Type B pancreatic cell (in vitro differentiated cells): ENCODE measurements at regions not wholly inside any gene's neighbourhood (a gene's known extent, or its start where the extent isn't known, plus 50 kb on each side); places are given as distances from the start of the nearest gene placed in this dataset.
"Not testable (repeated sequence)": the region's sequence is repeated elsewhere in the genome, so short reads cannot be mapped to it uniquely, and the experiment has no call there.

Experiments used
- DNase-seq: peaks from one replicate; pipeline ENCODE4 v3.0.0; 2021; ENCODE audit warnings: mixed read lengths; ENCODE audit not compliant: unreplicated experiment; ENCODE audit errors: extremely low spot score
- H3K27ac Mint-ChIP-seq: 2 replicates; pipeline ENCODE4 v1.8.0; 2021; ENCODE audit warnings: mild to moderate bottlenecking, mixed read lengths
- H3K27me3 Mint-ChIP-seq: 2 replicates; pipeline ENCODE4 v1.8.0; 2021; ENCODE audit warnings: mixed read lengths
- H3K36me3 Mint-ChIP-seq: 2 replicates; pipeline ENCODE4 v1.8.0; 2021; ENCODE audit warnings: mixed read lengths
- H3K4me1 Mint-ChIP-seq: one replicate; pipeline ENCODE4 v1.8.0; 2021; ENCODE audit warnings: mixed read lengths; ENCODE audit not compliant: unreplicated experiment
- H3K4me3 Mint-ChIP-seq: 2 replicates; pipeline ENCODE4 v1.8.0; 2021; ENCODE audit warnings: mild to moderate bottlenecking, mixed read lengths
- H3K9me3 Mint-ChIP-seq: 2 replicates; pipeline ENCODE4 v1.8.0; 2021; ENCODE audit warnings: mixed read lengths
- TF ChIP-seq, protein P1 (sequence below): fragments of 200-600 bp; sonication (generic); conservative IDR thresholded peaks from 2 replicates; pipeline ENCODE4 v1.5.0; 2021; ENCODE audit warnings: antibody characterized with exemption, mild to moderate bottlenecking

DNA sequence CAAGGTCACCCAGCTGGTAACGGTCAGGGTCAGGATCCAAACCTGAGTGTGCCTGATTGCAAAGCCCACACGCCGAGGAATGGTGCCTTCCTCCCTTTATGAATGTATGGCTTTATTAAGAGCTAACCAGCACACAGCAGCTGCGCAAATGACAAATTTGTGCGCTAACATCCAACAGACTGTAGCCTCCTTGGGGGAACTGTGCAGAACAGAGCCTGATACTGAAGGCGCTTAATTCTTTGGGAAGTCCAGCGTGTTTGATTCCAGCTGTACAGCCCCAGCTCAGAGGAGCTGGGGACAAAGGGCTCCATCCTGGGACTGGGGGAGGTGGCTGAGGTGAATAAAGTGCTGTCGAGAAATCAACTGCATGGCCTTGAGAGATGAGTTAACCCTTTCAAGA lies 75.7 kb upstream of the JARID2 start:
- H3K9me3 Mint-ChIP-seq = no peaks in the 10 kb centered on the region
- H3K27ac Mint-ChIP-seq = no peak overlapping the region
- H3K4me3 Mint-ChIP-seq = no peak overlapping the region
- H3K27me3 Mint-ChIP-seq = no peaks in the 10 kb centered on the region
- peaks cover 21% of the 10 kb centered on the region for H3K4me1 Mint-ChIP-seq
- TF ChIP-seq, protein P1, sequence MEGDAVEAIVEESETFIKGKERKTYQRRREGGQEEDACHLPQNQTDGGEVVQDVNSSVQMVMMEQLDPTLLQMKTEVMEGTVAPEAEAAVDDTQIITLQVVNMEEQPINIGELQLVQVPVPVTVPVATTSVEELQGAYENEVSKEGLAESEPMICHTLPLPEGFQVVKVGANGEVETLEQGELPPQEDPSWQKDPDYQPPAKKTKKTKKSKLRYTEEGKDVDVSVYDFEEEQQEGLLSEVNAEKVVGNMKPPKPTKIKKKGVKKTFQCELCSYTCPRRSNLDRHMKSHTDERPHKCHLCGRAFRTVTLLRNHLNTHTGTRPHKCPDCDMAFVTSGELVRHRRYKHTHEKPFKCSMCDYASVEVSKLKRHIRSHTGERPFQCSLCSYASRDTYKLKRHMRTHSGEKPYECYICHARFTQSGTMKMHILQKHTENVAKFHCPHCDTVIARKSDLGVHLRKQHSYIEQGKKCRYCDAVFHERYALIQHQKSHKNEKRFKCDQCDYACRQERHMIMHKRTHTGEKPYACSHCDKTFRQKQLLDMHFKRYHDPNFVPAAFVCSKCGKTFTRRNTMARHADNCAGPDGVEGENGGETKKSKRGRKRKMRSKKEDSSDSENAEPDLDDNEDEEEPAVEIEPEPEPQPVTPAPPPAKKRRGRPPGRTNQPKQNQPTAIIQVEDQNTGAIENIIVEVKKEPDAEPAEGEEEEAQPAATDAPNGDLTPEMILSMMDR = no peak
- H3K36me3 Mint-ChIP-seq = no peaks in the 10 kb centered on the region
- no peak for DNase-seq

DNA sequence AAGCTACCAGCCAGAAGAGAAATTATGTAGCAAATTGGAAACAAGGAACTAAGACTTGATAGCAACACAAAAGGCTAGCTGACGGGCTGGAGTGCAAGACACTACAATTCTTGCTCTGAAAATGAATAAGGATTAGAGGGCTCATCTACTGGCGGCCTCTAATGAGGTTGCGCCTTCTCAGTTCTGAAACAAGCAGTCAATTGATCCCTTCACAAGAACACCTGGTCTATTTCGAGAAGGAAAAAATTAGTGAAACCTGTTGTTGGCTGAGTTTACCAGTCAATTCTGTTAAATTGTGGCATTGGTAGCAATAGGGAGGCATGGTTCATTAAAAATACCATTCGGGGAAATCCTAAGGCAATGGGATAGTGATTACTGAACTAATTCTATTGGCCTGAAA lies 74.8 kb upstream of the JARID2 start:
- H3K9me3 Mint-ChIP-seq = no peaks in the 10 kb centered on the region
- peaks cover 21% of the 10 kb centered on the region for H3K4me1 Mint-ChIP-seq
- TF ChIP-seq, protein P1 = no peak
- no peak overlapping the region for H3K4me3 Mint-ChIP-seq
- H3K27me3 Mint-ChIP-seq = no peaks in the 10 kb centered on the region
- no peak for DNase-seq
- H3K36me3 Mint-ChIP-seq = no peaks in the 10 kb centered on the region
- no peak overlapping the region for H3K27ac Mint-ChIP-seq

DNA sequence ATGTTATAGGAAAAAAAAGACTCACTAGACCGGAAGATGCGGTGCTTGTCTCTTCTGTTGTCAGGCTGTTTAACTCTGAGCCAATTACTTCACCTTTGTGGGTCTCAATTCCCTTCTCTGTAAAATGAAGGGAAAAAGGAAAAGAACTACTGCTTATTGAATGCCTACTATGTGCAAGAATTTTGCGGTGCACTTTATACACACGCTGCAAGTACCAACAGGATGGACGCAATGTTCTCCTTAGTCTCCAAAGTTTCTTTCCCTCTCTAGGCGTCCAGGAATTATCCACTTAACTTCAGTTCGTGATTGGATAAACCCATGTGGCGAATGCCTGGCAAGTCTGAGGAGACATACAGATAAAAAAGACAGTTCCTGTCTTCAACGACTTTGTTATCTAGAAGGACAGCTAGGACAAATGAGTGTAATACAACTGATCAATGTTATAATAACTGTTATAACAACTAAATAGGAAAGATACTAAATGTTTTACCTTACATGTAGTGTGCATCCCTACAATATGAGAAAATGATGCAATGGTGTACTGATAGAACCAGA lies 69.0 kb upstream of the JARID2 start:
- Mint-ChIP-seq H3K27me3 (no peaks in the 10 kb centered on the region), H3K36me3 (no peaks in the 10 kb centered on the region), H3K27ac (no peak overlapping the region), H3K4me3 (no peak overlapping the region), H3K4me1 (no peaks in the 10 kb centered on the region), H3K9me3 (no peaks in the 10 kb centered on the region)
- TF ChIP-seq, protein P1 = no peak
- no peak for DNase-seq

DNA sequence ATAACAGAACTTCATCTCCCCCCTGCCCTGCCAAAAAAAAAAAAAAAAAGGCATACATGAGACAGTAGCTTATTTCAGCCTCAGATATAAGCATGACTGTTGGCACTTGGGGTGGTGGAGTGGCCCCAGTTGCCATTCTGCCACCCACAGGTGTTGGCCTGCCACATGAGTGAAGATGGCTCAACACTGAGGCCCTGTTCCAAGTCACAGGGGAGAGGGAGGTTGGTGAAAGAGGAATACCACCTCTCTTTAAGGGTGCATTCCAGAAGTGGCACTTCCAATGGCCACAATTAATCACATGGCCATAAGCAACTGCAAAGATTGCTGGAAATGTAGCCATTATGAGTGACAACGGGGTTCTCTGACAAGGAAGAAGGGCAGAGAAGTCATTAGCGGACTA lies 61.9 kb upstream of the JARID2 start:
- no peak for DNase-seq
- Mint-ChIP-seq H3K9me3 (no peaks in the 10 kb centered on the region), H3K4me3 (no peak overlapping the region), H3K36me3 (no peaks in the 10 kb centered on the region), H3K4me1 (no peaks in the 10 kb centered on the region), H3K27ac (no peak overlapping the region), H3K27me3 (no peaks in the 10 kb centered on the region)
- TF ChIP-seq, protein P1 = no peak

DNA sequence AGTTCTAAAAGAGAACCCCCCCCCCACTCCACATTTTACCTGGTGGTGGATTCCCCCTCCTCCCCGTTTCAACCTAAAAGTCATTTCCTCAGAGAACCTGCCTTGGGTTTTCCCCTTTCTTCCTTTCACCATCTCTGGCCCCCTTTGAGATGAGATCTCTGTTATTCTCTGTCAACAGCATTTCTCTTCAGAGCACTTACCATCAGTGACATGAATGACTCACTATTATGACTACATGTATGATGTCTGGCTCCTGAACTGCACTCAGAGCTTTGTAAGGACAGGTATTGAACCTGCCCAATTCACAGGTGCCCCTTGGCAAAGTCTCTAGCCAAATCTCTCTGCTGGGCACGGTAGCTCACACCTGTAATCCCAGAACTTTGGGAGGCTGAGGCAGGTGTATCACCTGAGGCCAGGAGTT lies 61.4 kb upstream of the JARID2 start:
- Mint-ChIP-seq H3K9me3 (no peaks in the 10 kb centered on the region), H3K36me3 (no peaks in the 10 kb centered on the region), H3K27me3 (no peaks in the 10 kb centered on the region), H3K4me3 (no peak overlapping the region), H3K4me1 (no peaks in the 10 kb centered on the region), H3K27ac (no peak overlapping the region)
- DNase-seq = no peak
- TF ChIP-seq, protein P1 = no peak

DNA sequence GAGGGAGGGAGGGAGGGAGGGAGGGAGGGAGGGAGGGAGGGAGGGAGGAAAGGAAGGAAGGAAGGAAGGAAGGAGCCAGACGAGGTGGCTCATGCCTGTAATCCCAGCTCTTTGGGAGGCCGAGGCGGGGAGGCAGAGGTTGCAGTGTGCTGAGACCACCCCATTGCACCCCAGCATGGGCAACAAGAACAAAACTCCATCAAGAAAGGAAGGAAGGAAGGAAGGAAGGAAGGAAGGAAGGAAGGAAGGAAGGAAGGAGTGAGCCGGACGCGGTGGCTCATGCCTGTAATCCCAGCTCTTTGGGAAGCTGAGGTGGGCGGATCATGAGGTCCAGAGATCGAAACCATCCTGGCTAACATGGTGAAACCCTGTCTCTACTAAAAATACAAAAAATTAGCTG lies 60.8 kb upstream of the JARID2 start:
- H3K9me3 Mint-ChIP-seq, H3K36me3 Mint-ChIP-seq, H3K27ac Mint-ChIP-seq, H3K4me3 Mint-ChIP-seq, H3K4me1 Mint-ChIP-seq, DNase-seq, H3K27me3 Mint-ChIP-seq: not testable (repeated sequence)

DNA sequence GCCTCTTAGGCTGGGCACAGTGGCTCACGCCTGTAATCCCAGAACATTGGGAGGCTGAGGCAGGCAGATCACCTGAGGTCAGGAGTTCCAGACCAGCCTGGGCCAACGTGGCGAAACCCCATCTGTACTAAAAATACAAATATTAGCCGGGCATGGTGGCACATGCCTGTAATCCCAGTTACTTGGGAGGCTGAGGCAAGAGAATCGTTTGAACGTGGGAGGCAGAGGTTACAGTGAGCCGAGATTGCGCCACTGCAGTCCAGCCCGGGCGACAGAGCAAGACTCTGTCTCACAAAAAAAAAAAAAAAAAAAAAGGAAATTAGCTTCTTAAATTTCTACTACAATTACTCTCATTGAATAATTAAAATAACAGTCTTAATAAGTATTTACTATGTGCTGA lies 52.4 kb upstream of the JARID2 start:
- not testable (repeated sequence) for H3K27me3 Mint-ChIP-seq, H3K27ac Mint-ChIP-seq, H3K4me1 Mint-ChIP-seq, DNase-seq, H3K36me3 Mint-ChIP-seq, H3K9me3 Mint-ChIP-seq, H3K4me3 Mint-ChIP-seq
